Stimulated activated CD4-positive, alpha-beta T cell treated with anti-CD3 and anti-CD28 coated beads, Interleukin-2, amount 100 ng/mL, for 24 hours (primary cell): ENCODE measurements at regions not wholly inside any gene's neighbourhood (a gene's known extent, or its start where the extent isn't known, plus 50 kb on each side); places are given as distances from the start of the nearest gene placed in this dataset.
"Not testable (repeated sequence)": the region's sequence is repeated elsewhere in the genome, so short reads cannot be mapped to it uniquely, and the experiment has no call there.

ENCODE experiments used
- DNase-seq, 2 donors: peaks; one replicate each; pipeline ENCODE4 v3.0.0-alpha.2; 2020

GRCh38 chr21:14058566-14058965 is 152.2 kb downstream of the LIPI start:
- DNase-seq: no peak

GRCh38 chr21:14057841-14058481 is 152.8 kb downstream of the LIPI start:
- DNase-seq: not testable (repeated sequence)

GRCh38 chr21:14057313-14057712 is 153.4 kb downstream of the LIPI start:
- no peak for DNase-seq

GRCh38 chr21:14056771-14057191 is 154.0 kb downstream of the LIPI start:
- DNase-seq: no peak

GRCh38 chr21:14055746-14056515 is 154.8 kb downstream of the LIPI start:
- DNase-seq: not testable (repeated sequence)

GRCh38 chr21:14054682-14055081 is 156.1 kb downstream of the LIPI start:
- no peak for DNase-seq

- DNase-seq: no peak
These were observed 160.6 kb downstream of the LIPI start for GRCh38 chr21:14050121-14050520.

GRCh38 chr21:14046401-14046800 is 164.4 kb downstream of the LIPI start:
- no peak for DNase-seq

- no peak for DNase-seq
These were observed 170.4 kb downstream of the LIPI start for GRCh38 chr21:14040386-14040785.

GRCh38 chr21:14028619-14029018 is 182.1 kb downstream of the LIPI start:
- DNase-seq: not testable (repeated sequence)

- peak; percentile 86 to 87 for DNase-seq
These were observed 183.4 kb downstream of the LIPI start for GRCh38 chr21:14027235-14027869.

- not testable (repeated sequence) for DNase-seq
These were observed 190.6 kb downstream of the LIPI start for GRCh38 chr21:14020108-14020507.

GRCh38 chr21:14015841-14016240 is 194.9 kb downstream of the LIPI start:
- not testable (repeated sequence) for DNase-seq

GRCh38 chr21:14013623-14014498 is 196.9 kb downstream of the LIPI start:
- not testable (repeated sequence) for DNase-seq

- no peak for DNase-seq
These were observed 197.6 kb downstream of the LIPI start for GRCh38 chr21:14013056-14013603.

GRCh38 chr21:14012409-14012808 is 198.3 kb downstream of the LIPI start:
- DNase-seq: no peak

- DNase-seq: not testable (repeated sequence)
These were observed 199.0 kb downstream of the LIPI start for GRCh38 chr21:14011751-14012150.

- not testable (repeated sequence) for DNase-seq
These were observed 199.6 kb downstream of the LIPI start for GRCh38 chr21:14011149-14011548.

GRCh38 chr21:14010729-14011128 is 200.0 kb downstream of the LIPI start:
- no peak for DNase-seq

- not testable (repeated sequence) for DNase-seq
These were observed 200.8 kb downstream of the LIPI start for GRCh38 chr21:14009990-14010389.

- DNase-seq: not testable (repeated sequence)
These were observed 201.3 kb downstream of the LIPI start for GRCh38 chr21:14009238-14009981.

GRCh38 chr21:14008436-14008835 is 202.3 kb downstream of the LIPI start:
- not testable (repeated sequence) for DNase-seq
